ENCODE measurements at regions not wholly inside any gene's neighbourhood (a gene's known extent, or its start where the extent isn't known, plus 50 kb on each side); places are given as distances from the start of the nearest gene placed in this dataset.

GRCh38 chr9:71245651-71246050 lies 124.2 kb upstream of the TRPM3 start:
- H3K27ac Mint-ChIP-seq (ENCODE audit: unreplicated experiment) = no peak overlapping the region

DNA sequence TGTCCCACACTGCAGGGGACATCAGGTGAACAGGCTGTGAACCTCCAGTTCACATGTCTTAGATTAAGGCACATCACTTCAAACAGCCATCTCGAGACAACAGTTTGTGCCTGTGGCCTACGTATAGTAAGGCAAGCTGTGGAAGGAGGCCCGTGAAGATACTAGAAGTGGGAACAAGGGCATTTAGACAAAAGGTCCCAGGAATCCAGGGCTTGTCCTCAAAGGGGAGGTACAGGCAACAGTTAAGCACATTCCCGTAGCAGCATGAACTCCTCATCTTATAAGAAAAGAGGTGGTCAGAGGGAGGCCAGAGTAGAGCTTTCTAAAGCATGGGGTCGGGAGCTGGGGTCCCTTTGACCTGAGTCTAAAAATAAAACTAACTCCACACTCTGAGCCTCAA lies 122.5 kb upstream of the TRPM3 start:
- no peaks in the 10 kb centered on the region for H3K4me1 Mint-ChIP-seq (ENCODE audit: low read depth, unreplicated experiment)

More at GRCh38 chr9:71245651-71246050, 124.2 kb upstream of the TRPM3 start:
- Histone ChIP-seq H3K4me3 (ENCODE audit: insufficient read depth, low read depth, low read length) (no peak overlapping the region), H3K79me2 (ENCODE audit: insufficient read depth, low read length) (no peaks in the 10 kb centered on the region), H3K4me2 (ENCODE audit: low read length) (no peak overlapping the region), H3K4me1 (ENCODE audit: insufficient read depth, low read length) (no peaks in the 10 kb centered on the region), H2AFZ (ENCODE audit: low read depth, low read length) (no peak overlapping the region), H3K27ac (ENCODE audit: low read depth, low read length) (no peak overlapping the region), H3K27me3 (ENCODE audit: insufficient read depth, low read length) (no peaks in the 10 kb centered on the region), H3K9me3 (ENCODE audit: insufficient read depth, low read depth, low read length) (no peaks in the 10 kb centered on the region), H4K20me1 (ENCODE audit: insufficient read depth, low read length) (no peaks in the 10 kb centered on the region), H3K36me3 (ENCODE audit: insufficient read depth, low read length) (no peaks in the 10 kb centered on the region), H3K9ac (ENCODE audit: low read length) (no peak overlapping the region)
- no peaks in the 10 kb centered on the region for H3K36me3 Mint-ChIP-seq (ENCODE audit: low read depth, unreplicated experiment)
- no peak overlapping the region for H3K4me3 Mint-ChIP-seq (ENCODE audit: unreplicated experiment)
- H3K4me1 Mint-ChIP-seq (ENCODE audit: low read depth, unreplicated experiment) = no peaks in the 10 kb centered on the region
- FAIRE-seq (no peak), DNase-seq (ENCODE audit: low read depth) (no peak)
- TF ChIP-seq, protein P1, sequence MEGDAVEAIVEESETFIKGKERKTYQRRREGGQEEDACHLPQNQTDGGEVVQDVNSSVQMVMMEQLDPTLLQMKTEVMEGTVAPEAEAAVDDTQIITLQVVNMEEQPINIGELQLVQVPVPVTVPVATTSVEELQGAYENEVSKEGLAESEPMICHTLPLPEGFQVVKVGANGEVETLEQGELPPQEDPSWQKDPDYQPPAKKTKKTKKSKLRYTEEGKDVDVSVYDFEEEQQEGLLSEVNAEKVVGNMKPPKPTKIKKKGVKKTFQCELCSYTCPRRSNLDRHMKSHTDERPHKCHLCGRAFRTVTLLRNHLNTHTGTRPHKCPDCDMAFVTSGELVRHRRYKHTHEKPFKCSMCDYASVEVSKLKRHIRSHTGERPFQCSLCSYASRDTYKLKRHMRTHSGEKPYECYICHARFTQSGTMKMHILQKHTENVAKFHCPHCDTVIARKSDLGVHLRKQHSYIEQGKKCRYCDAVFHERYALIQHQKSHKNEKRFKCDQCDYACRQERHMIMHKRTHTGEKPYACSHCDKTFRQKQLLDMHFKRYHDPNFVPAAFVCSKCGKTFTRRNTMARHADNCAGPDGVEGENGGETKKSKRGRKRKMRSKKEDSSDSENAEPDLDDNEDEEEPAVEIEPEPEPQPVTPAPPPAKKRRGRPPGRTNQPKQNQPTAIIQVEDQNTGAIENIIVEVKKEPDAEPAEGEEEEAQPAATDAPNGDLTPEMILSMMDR (IDR thresholded peaks at IDR 0.05; ENCODE audit: insufficient read depth, low read depth, low read length) = no peak
- TF ChIP-seq EZH2 (IDR thresholded peaks at IDR 0.05; ENCODE audit: insufficient read depth, low read length) = no peak
- H3K27me3 Mint-ChIP-seq (ENCODE audit: low read depth, unreplicated experiment) = no peaks in the 10 kb centered on the region
- H3K9me3 Mint-ChIP-seq (ENCODE audit: unreplicated experiment) = no peaks in the 10 kb centered on the region

DNA sequence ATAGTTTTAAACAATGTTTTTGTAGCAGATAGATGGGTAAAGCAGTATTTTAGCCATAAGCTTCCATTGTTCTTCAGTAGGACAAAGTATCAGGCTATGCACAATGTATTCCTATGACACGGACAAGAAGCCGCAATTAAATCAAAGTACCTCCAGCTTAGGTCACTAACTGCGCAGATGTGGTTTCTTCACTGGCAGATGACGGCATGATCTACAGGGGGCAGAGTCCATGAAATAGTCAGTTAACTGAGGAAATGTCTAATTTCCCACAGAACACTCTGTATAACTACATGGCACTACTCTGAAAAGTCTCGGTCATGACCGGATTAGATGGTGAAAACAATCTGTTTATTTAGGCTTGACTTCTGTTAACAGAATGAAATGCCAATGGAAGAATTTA lies 120.7 kb upstream of the TRPM3 start:
- H3K4me3 Mint-ChIP-seq (ENCODE audit: unreplicated experiment) = no peak overlapping the region
- no peaks in the 10 kb centered on the region for H3K27me3 Mint-ChIP-seq (ENCODE audit: low read depth, unreplicated experiment)
- Histone ChIP-seq H3K27me3 (ENCODE audit: insufficient read depth, low read length) (no peaks in the 10 kb centered on the region), H2AFZ (ENCODE audit: low read depth, low read length) (no peak overlapping the region), H3K4me1 (ENCODE audit: insufficient read depth, low read length) (no peaks in the 10 kb centered on the region), H3K9me3 (ENCODE audit: insufficient read depth, low read depth, low read length) (no peaks in the 10 kb centered on the region), H4K20me1 (ENCODE audit: insufficient read depth, low read length) (no peaks in the 10 kb centered on the region), H3K27ac (ENCODE audit: low read depth, low read length) (no peak overlapping the region), H3K79me2 (ENCODE audit: insufficient read depth, low read length) (no peaks in the 10 kb centered on the region), H3K4me2 (ENCODE audit: low read length) (no peak overlapping the region), H3K36me3 (ENCODE audit: insufficient read depth, low read length) (no peaks in the 10 kb centered on the region), H3K9ac (ENCODE audit: low read length) (no peak overlapping the region), H3K4me3 (ENCODE audit: insufficient read depth, low read depth, low read length) (no peak overlapping the region)
- TF ChIP-seq, protein P1 (IDR thresholded peaks at IDR 0.05; ENCODE audit: insufficient read depth, low read depth, low read length) = no peak
- no peak for TF ChIP-seq EZH2 (IDR thresholded peaks at IDR 0.05; ENCODE audit: insufficient read depth, low read length)
- no peaks in the 10 kb centered on the region for H3K36me3 Mint-ChIP-seq (ENCODE audit: low read depth, unreplicated experiment)
- no peak for FAIRE-seq
- H3K4me1 Mint-ChIP-seq (ENCODE audit: low read depth, unreplicated experiment) = no peaks in the 10 kb centered on the region
- no peaks in the 10 kb centered on the region for H3K9me3 Mint-ChIP-seq (ENCODE audit: unreplicated experiment)
- DNase-seq (ENCODE audit: low read depth) = no peak
- H3K27ac Mint-ChIP-seq (ENCODE audit: unreplicated experiment) = no peak overlapping the region

More for the DNA sequence above, 122.5 kb upstream of the TRPM3 start:
- H3K27me3 ChIP-seq (ENCODE audit: insufficient read depth, low read length) = no peaks in the 10 kb centered on the region
- H3K9me3 Mint-ChIP-seq (ENCODE audit: unreplicated experiment) = no peaks in the 10 kb centered on the region
- H3K79me2 ChIP-seq (ENCODE audit: insufficient read depth, low read length) = no peaks in the 10 kb centered on the region
- no peaks in the 10 kb centered on the region for H3K9me3 ChIP-seq (ENCODE audit: insufficient read depth, low read depth, low read length)
- H3K4me3 Mint-ChIP-seq (ENCODE audit: unreplicated experiment) = no peak overlapping the region
- H3K4me3 ChIP-seq (ENCODE audit: insufficient read depth, low read depth, low read length) = no peak overlapping the region
- H2AFZ ChIP-seq (ENCODE audit: low read depth, low read length) = no peak overlapping the region
- no peak for DNase-seq (ENCODE audit: low read depth)
- no peak for TF ChIP-seq EZH2 (IDR thresholded peaks at IDR 0.05; ENCODE audit: insufficient read depth, low read length)
- TF ChIP-seq, protein P1 (IDR thresholded peaks at IDR 0.05; ENCODE audit: insufficient read depth, low read depth, low read length) = no peak
- H3K27ac ChIP-seq (ENCODE audit: low read depth, low read length) = no peak overlapping the region
- no peaks in the 10 kb centered on the region for H3K27me3 Mint-ChIP-seq (ENCODE audit: low read depth, unreplicated experiment)
- no peaks in the 10 kb centered on the region for H3K36me3 ChIP-seq (ENCODE audit: insufficient read depth, low read length)
- no peaks in the 10 kb centered on the region for H4K20me1 ChIP-seq (ENCODE audit: insufficient read depth, low read length)
- H3K9ac ChIP-seq (ENCODE audit: low read length) = no peak overlapping the region
- no peak overlapping the region for H3K27ac Mint-ChIP-seq (ENCODE audit: unreplicated experiment)
- H3K36me3 Mint-ChIP-seq (ENCODE audit: low read depth, unreplicated experiment) = no peaks in the 10 kb centered on the region
- H3K4me2 ChIP-seq (ENCODE audit: low read length) = no peak overlapping the region
- no peaks in the 10 kb centered on the region for H3K4me1 ChIP-seq (ENCODE audit: insufficient read depth, low read length)
- no peak for FAIRE-seq
